Osteocyte (in vitro differentiated cells): ENCODE measurements at regions not wholly inside any gene's neighbourhood (a gene's known extent, or its start where the extent isn't known, plus 50 kb on each side); places are given as distances from the start of the nearest gene placed in this dataset.
A peak's percentile ranks its signal among the peaks of the same experiment; 100 is the strongest.
"Not testable (repeated sequence)": the region's sequence is repeated elsewhere in the genome, so short reads cannot be mapped to it uniquely, and the experiment has no call there.

Source experiments
- DNase-seq: peaks from one replicate; pipeline ENCODE4 v3.0.0; 2021; ENCODE audit warnings: mixed read lengths; ENCODE audit not compliant: unreplicated experiment; ENCODE audit errors: extremely low spot score
- H3K27ac Mint-ChIP-seq: one replicate; pipeline ENCODE4 v1.8.0; 2021; ENCODE audit warnings: mild to moderate bottlenecking, mixed read lengths; ENCODE audit not compliant: unreplicated experiment
- H3K27me3 Mint-ChIP-seq: one replicate; pipeline ENCODE4 v1.8.0; 2021; ENCODE audit warnings: mixed read lengths; ENCODE audit not compliant: unreplicated experiment
- H3K36me3 Mint-ChIP-seq: one replicate; pipeline ENCODE4 v1.8.0; 2021; ENCODE audit warnings: mixed read lengths; ENCODE audit not compliant: unreplicated experiment
- H3K4me1 Mint-ChIP-seq: one replicate; pipeline ENCODE4 v1.8.0; 2021; ENCODE audit warnings: mixed read lengths; ENCODE audit not compliant: unreplicated experiment
- H3K4me3 Mint-ChIP-seq: one replicate; pipeline ENCODE4 v1.8.0; 2021; ENCODE audit warnings: mild to moderate bottlenecking, moderate library complexity, mixed read lengths; ENCODE audit not compliant: unreplicated experiment
- H3K9me3 Mint-ChIP-seq: one replicate; pipeline ENCODE4 v1.8.0; 2021; ENCODE audit warnings: mixed read lengths; ENCODE audit not compliant: unreplicated experiment
- TF ChIP-seq, protein P1 (sequence below): fragments of 200-600 bp; sonication (generic); IDR thresholded peaks from 2 replicates; pipeline ENCODE4 v1.5.0; 2021; ENCODE audit warnings: antibody characterized with exemption, mild to moderate bottlenecking, moderate library complexity

DNA sequence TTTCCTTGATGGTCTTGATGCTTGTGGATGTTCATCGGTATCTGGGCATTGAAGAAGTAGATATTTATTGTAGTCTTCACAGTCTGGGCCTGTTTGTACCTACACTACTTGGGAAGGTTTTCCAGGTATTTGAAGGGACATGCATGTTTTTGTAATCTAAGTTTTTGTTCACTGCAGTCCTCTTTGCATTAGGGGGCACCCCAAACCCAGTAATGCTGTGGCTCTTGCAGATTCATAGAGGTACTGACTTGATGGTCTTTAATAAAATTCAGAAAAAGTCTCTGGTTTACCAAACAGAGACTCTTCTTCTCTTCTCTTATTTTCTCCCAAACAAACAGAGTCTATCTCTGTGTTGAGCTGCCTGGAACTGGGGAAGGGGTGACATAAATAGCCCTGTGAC, 150.9 kb upstream of the SLC16A7 start:
- Mint-ChIP-seq H3K4me1 (no peaks in the 10 kb centered on the region), H3K27ac (no peak overlapping the region), H3K27me3 (no peaks in the 10 kb centered on the region), H3K4me3 (no peak overlapping the region), H3K36me3 (no peaks in the 10 kb centered on the region), H3K9me3 (peaks cover 20% of the 10 kb centered on the region)
- DNase-seq, result no peak
- TF ChIP-seq, protein P1, sequence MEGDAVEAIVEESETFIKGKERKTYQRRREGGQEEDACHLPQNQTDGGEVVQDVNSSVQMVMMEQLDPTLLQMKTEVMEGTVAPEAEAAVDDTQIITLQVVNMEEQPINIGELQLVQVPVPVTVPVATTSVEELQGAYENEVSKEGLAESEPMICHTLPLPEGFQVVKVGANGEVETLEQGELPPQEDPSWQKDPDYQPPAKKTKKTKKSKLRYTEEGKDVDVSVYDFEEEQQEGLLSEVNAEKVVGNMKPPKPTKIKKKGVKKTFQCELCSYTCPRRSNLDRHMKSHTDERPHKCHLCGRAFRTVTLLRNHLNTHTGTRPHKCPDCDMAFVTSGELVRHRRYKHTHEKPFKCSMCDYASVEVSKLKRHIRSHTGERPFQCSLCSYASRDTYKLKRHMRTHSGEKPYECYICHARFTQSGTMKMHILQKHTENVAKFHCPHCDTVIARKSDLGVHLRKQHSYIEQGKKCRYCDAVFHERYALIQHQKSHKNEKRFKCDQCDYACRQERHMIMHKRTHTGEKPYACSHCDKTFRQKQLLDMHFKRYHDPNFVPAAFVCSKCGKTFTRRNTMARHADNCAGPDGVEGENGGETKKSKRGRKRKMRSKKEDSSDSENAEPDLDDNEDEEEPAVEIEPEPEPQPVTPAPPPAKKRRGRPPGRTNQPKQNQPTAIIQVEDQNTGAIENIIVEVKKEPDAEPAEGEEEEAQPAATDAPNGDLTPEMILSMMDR, result peak; percentile 20

DNA sequence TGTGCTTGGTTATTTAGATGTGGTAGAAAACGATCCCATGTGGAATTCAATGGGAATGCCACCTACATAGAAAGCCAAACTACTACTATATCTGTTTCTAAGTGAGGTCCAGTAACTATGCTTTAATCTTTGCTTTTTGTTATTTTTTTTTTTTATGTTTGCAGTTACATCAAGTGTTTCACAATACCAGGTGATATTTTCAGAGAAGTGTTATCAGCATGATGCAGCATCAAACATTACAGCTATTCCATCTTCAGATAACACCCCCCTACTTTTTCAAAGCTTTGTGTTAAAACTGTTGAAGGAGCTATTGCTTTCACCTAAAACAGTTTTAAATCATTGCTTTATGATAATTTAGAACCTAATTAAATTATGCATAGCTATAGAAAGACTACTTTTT, 163.8 kb upstream of the SLC16A7 start:
- DNase-seq, result no peak
- H3K4me1 Mint-ChIP-seq, result peaks cover 11% of the 10 kb centered on the region
- no peaks in the 10 kb centered on the region for H3K9me3 Mint-ChIP-seq
- H3K27ac Mint-ChIP-seq, result no peak overlapping the region
- no peaks in the 10 kb centered on the region for H3K27me3 Mint-ChIP-seq
- H3K36me3 Mint-ChIP-seq, result no peaks in the 10 kb centered on the region
- TF ChIP-seq, protein P1, result no peak
- H3K4me3 Mint-ChIP-seq, result no peak overlapping the region

DNA sequence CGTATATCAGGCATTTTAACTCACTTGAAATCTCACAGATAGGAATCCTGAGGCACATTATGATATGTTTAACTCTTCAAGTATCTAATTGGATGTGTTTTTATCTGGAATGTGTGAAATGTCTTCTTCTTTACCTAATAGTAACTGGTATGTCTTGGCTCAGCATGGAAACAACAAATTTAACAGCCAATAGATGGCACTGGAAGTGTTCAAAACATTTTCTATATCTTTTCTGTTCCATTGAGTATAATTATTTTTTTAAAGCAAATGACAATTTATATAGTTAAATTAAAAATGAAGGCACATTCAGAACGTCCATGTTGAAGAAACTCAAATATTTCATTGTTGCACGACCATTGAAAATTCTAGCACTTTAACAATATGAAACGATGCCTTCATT, 164.6 kb upstream of the SLC16A7 start:
- H3K27me3 Mint-ChIP-seq, result no peaks in the 10 kb centered on the region
- no peak overlapping the region for H3K27ac Mint-ChIP-seq
- H3K4me1 Mint-ChIP-seq, result peaks cover 11% of the 10 kb centered on the region
- DNase-seq, result no peak
- TF ChIP-seq, protein P1, result peak; percentile 59
- H3K4me3 Mint-ChIP-seq, result no peak overlapping the region
- no peaks in the 10 kb centered on the region for H3K36me3 Mint-ChIP-seq
- no peaks in the 10 kb centered on the region for H3K9me3 Mint-ChIP-seq

DNA sequence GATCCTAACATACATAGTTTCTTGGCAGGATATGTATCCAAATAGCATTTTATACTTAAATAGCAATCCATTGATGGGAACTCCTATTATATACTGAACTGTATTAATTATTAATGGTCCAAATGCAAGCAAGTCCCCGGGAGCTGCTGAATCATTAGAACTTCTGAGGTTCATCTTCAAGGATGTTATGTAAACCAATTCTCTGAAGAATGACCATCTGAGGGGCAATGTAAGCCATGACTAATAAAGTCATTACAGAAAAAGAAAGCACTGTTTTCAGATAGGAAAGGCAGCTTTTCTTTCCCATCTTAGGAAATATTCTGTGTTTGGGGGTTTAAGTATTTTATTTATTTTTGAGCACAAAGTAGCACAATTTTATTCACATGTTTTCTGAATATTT, 166.1 kb upstream of the SLC16A7 start:
- no peak for DNase-seq
- Mint-ChIP-seq H3K27me3 (no peaks in the 10 kb centered on the region), H3K4me3 (no peak overlapping the region), H3K9me3 (no peaks in the 10 kb centered on the region), H3K4me1 (peaks cover 11% of the 10 kb centered on the region), H3K27ac (no peak overlapping the region), H3K36me3 (no peaks in the 10 kb centered on the region)
- TF ChIP-seq, protein P1, result no peak

DNA sequence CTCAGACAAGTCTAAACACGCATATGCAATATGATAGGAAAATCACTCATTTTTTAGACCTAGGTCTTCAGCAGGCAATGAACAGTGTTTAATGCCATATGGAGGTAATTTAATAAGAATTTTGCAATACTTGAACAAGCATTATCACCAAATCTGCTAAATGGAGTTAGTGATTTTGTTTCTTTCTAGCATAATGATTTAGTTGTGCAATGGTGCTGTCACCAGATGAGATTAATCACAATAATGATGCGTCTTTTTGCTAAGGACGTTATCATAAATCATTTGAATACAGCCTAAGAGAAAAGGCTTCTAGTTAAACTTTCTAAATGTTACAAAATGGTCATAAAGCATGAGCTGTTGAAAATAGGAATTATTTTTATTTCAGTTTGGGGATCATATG, 170.0 kb upstream of the SLC16A7 start:
- no peak for DNase-seq
- no peak overlapping the region for H3K4me3 Mint-ChIP-seq

DNA sequence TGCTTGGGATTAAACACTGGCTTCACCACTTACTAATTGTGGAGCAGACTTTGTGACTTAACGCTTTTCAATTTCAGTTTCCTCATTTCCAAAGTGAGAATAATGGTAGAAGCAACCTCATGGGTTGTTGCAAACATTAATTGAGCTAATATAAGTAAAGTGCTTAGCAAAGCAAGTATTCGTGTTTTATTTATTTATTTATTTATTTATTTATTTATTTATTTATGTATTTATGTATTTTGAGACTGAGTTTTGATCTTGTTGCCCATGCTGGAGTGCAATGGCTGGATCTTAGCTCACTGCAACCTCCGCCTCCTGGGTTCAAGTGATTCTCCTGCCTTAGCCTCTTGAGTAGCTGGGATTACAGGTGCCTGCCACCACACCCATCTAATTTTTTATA, 171.2 kb upstream of the SLC16A7 start:
- not testable (repeated sequence) for H3K4me3 Mint-ChIP-seq, H3K9me3 Mint-ChIP-seq, H3K27ac Mint-ChIP-seq, H3K27me3 Mint-ChIP-seq, H3K36me3 Mint-ChIP-seq, H3K4me1 Mint-ChIP-seq, DNase-seq

More for the DNA sequence above, 170.0 kb upstream of the SLC16A7 start:
- Mint-ChIP-seq H3K4me1 (peaks cover 14% of the 10 kb centered on the region), H3K9me3 (no peaks in the 10 kb centered on the region), H3K27ac (no peak overlapping the region), H3K27me3 (no peaks in the 10 kb centered on the region), H3K36me3 (no peaks in the 10 kb centered on the region)
- TF ChIP-seq, protein P1, result no peak
